ENCODE measurements at regions not wholly inside any gene's neighbourhood (a gene's known extent, or its start where the extent isn't known, plus 50 kb on each side); places are given as distances from the start of the nearest gene placed in this dataset.

DNA sequence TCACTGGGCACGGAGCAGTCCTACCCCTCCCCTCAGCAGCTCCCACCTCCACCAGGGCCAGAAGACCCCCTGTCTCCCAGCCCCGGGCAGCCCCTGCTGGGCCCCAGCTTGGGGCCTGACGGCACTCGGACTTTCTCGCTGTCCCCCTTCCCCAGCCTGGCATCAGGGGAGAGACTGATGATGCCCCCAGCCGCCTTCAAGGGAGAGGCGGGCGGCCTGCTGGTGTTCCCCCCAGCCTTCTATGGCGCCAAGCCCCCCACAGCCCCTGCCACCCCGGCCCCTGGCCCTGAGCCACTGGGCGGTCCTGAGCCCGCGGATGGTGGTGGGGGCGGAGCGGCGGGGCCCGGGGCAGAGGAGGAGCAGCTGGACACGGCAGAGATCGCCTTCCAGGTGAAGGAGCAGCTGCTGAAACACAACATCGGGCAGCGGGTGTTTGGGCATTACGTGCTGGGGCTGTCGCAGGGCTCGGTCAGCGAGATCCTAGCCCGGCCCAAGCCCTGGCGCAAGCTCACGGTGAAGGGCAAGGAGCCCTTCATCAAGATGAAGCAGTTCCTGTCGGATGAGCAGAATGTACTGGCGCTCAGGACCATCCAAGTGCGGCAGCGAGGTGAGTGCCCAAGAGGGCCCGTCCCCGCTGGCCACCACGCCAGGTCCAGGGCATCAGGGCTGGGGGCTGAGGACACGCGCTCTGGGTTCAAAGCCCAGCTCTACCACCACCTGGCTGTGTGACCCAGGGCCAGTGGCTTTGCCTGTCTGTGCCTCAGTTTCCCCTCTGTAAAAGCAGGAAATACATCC, 58.6 kb downstream of the PHETA1 start:
- no peak for DNase-seq

- no peak for DNase-seq
These were observed 59.3 kb downstream of the PHETA1 start for GRCh38 chr12:111309584-111309983.

- DNase-seq = no peak
These were observed 60.4 kb downstream of the PHETA1 start for GRCh38 chr12:111308473-111308872.

- DNase-seq = peak; percentile 20
These were observed 64.2 kb downstream of the PHETA1 start for GRCh38 chr12:111304642-111305071.

- no peak for DNase-seq
These were observed 65.4 kb downstream of the PHETA1 start for GRCh38 chr12:111303531-111303930.

- DNase-seq = peak; percentile 51
These were observed 70.1 kb downstream of the PHETA1 start for GRCh38 chr12:111298582-111299436.

DNA sequence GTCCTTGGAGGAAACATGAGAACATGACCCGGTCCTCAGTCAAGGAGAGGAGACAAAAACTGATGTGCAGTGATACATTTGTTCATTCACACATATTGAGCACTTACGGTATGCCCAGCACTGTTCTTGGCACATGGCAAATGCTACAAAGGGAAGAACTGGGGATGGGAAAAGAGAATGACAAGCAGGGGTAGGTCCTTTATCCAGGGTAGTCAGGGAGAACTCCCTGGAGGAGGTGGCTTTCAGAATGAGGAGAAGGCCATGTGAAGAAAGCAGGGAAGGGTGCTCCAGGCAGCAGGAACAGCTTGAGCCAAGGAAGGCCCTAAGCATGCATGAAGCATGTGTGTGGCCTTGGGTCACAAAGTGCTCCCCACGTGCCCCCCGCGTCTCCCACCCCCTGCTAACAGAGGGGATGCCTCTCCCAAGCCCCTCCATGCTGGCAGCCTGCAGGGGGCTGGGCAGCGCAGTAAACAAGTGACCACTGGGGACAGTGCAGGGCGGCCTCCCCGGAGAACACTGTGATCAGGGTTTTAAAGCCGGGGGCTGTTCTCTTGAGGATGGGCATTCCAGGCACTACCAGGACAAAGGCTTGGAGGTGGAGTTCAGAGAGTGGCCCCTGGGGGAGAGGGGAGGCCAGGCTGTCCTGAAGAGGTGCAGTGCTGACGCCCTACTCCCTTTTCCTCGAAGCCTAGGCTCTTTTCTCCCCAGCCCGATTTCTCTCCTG, 71.0 kb downstream of the PHETA1 start:
- no peak for DNase-seq

DNA sequence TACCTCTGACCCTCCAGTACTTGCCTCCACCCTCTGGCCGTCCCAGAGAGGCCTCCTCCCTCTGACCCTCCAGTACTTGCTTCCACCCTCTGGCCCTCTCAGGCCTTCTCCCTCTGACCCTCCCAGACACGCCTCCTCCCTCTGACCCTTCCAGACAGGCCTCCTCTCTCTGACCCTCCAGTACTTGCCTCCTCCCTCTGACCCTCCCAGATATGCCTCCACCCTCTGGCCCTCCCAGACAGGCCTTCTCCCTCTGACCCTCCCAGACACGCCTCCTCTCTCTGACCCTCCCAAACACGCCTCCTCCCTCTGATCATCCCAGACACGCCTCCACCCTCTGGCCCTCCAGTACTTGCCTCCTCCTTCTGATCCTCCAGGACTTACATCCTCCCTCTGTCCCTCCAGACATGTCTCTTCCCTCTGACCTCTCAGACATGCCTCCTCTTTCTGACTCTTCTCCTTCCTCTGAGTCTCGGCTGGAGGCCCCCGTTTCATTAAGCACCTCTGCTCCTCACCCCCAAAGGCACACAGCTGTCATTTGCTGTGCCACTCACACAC, 71.9 kb downstream of the PHETA1 start:
- DNase-seq = no peak

DNA sequence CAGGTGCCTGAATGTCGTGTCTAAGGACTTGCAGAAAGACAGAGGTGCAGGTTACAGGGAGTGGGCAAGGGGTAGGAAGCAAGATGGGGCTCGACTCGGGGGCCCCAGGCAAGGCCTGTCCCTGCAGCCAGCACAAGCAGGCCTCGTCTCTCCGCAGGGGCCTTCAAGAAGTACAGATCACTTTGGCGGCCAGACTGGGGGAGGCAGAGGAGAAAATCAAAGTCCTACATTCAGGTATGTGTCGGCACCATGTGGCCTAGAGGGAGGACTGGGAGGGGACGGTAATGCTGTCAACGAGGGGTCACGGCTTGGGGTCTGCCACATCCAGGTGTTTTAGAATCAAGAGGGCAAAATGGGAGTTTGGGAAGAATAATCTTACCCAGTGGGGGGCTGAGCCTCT, 73.7 kb downstream of the PHETA1 start:
- DNase-seq = no peak

GRCh38 chr12:111293266-111294009, 75.5 kb downstream of the PHETA1 start:
- no peak for DNase-seq

DNA sequence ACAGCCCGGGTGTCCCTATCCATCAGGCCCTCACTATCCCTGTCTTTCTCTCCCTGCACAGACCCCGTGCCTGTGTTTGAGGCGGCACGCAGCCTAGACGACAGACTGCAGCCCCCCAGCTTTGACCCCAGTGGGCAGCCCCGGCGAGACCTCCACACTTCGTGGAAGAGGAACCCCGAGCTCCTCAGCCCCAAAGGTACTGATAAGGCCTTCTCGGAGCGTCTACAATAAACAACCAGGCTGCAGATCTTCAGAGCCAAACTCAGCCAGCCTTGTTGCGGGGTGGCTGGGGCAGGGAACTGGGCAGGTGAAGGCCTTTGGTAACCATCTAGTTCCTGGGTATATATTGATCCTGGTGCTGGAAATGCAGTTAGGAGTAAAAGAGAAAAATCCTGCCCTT, 77.5 kb downstream of the PHETA1 start:
- DNase-seq = no peak

GRCh38 chr12:111288771-111289170, 80.1 kb downstream of the PHETA1 start:
- no peak for DNase-seq

DNA sequence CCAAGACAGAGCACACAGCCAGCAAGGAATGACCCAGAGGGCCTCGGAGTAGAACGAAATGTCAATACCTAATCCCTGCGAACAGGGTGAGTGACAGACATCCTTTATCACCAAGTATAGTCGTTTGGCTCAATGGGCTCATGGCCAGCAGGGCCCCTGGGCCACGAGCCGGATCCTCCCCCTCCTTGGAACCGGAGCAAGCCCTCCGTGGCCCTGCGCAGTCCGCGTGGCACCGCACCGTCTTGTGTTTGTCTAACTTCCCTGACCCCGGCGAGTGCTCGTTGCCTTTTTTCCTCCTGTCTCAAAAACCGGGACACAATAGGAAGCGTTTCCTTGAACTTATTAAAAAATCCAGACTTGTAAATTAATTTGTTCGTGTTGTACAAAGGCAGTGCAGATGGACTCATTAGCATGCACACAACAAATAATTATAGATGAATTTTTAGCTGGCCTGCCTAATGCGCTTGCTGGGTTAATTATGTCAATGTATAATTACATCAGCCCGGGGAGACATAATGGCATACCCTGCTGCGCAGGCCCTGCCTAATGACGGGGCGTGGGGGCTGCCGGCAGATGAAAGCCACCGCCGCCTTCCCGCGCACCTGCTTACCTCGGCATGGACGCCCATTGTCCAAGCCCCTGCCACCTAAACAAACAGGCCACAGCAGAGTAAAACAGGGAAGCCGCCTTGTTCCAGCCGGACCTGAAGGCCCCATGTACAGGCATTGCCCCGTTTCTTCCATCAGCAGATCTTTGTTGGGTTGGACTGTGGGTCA, 81.6 kb downstream of the PHETA1 start:
- DNase-seq = no peak

DNA sequence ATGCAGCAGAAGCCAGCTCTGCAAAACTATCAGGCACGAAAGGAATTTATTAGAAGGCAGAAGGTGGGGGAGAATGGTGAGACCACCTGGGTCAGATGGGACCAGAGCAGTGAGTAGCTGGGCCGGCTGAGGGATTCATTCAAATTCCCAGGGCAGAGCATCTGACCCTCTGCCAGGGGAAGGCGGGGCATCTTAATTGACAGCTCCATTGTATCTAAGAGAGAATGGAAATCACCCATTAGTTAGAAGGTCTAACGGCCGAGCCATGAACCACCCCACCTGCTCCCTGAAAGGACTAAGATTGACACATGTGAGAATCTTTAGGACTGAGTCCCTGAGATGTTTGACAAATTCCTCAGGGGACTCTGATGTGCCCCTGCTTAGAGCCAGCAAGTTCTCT, 83.7 kb downstream of the PHETA1 start:
- no peak for DNase-seq

GRCh38 chr12:111284709-111285108, 84.2 kb downstream of the PHETA1 start:
- no peak for DNase-seq

DNA sequence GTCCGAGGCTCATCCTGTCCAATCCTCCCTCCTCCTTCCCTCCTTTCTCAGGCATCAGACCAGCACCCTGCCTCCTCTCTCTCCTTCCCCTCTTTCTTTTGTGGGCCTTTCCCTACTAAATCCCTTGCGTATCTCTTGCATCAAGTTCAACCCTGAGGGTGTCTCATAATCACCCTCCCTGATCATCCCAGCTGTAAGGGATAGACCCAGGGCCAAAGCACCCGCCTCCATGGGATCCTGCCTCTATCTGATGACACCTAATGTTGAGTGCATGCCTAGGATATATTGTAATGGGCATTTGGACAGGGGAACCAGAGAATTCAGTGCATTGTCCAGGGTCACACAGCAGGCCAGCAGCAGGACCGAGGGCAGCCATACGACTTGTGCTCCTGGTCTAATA, 84.9 kb downstream of the PHETA1 start:
- DNase-seq = no peak

DNA sequence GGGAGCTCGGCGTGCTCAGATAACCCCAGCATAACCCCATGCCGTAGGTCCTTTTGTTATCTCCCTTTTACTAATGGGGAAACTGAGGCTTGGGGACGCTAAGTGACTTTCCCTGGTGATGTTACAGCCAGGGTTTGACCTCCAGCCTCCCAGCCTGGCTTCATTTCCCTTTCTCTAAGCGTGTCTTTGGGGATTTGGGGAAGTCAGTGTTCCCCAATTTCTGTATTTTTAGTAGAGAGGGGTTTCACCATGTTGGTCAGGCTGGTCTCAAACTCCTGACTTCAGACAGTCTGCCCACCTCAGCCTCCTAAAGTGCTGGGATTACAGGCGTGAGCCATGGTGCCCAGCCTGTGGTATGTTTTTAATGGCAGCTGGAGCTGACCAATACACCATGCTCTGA, 85.4 kb downstream of the PHETA1 start:
- DNase-seq = no peak

GRCh38 chr12:111277570-111277969, 91.3 kb downstream of the PHETA1 start:
- DNase-seq = no peak

GRCh38 chr12:111276146-111276545, 92.7 kb downstream of the PHETA1 start:
- no peak for DNase-seq

DNA sequence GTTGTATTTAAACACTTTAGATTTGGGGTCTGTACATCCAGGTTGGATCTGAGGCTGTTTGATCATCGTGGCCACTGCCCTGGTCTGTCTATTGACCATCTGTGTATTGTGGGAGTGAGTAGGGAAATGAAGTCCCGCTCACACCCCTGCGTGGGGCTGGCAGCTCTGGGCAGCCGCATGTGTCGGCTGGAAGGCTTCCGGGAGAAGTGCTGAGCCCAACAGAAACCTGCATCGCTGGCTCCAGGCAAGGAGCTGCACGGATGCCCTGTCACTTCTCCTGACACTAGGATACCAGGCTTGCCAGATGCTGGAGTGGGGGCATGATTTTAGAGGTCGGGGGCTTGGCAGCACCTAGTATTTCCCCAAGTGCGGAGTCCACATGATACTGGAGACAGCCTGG, 93.6 kb downstream of the PHETA1 start:
- no peak for DNase-seq

- no peak for DNase-seq
These were observed 94.1 kb downstream of the PHETA1 start for GRCh38 chr12:111274777-111275176.
